ENCODE measurements at regions not wholly inside any gene's neighbourhood (a gene's known extent, or its start where the extent isn't known, plus 50 kb on each side); places are given as distances from the start of the nearest gene placed in this dataset.

DNA sequence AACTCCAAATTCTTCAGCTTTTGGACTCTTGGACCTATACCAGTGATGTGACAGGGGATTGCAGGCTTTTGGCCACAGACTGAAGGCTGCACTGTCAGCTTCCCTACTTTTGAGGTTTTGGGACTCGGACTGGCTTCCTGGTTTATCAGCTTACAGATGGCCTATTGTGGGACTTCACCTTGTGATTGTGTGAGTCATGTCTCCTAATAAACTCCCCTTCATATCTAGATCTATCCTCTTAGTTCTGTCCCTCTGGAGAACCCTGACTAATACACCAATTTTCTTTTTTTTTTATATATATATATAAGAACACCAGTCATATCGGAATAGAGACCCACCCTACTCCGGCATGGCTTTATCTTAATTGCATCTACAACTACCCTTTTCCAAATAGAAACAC is 166.8 kb downstream of the ETV1 start:
- Histone ChIP-seq H3K4me3 (ENCODE audit: low read depth, low read length) (no peak overlapping the region), H3K27me3 (ENCODE audit: control insufficient read depth, insufficient read depth, low read length) (no peaks in the 10 kb centered on the region), H3K4me1 (ENCODE audit: control insufficient read depth, insufficient read depth, low read length) (no peaks in the 10 kb centered on the region), H3K36me3 (ENCODE audit: control insufficient read depth, insufficient read depth, low read length) (no peaks in the 10 kb centered on the region), H3K27ac (ENCODE audit: low read depth, low read length) (no peak overlapping the region), H3K9me3 (ENCODE audit: control insufficient read depth, insufficient read depth, low read length) (no peaks in the 10 kb centered on the region)
- DNase-seq (ENCODE audit: low read depth in 4 of 6, low spot score in 6 of 6), result no peak
- no CpG with 5 or more reads among the region's 3 CpGs for WGBS (ENCODE audit: insufficient coverage)

DNA sequence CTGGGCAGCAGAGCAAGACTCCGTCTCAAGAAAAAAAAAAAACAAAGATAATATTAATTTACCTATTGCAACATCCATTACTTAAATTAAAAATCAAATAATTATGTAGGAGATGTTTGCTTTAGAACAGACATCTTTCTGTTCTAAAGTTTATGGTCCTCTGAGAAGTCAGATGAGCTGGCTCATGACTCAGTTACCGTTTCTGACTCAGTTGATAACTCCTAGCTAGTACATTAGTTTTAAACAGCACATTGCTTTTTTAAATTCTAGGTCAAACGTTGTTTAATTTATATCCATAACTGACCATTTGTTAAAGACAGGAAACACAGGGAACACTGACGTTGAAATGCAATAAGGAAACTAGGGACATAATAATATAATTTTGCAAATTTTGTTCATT is 162.7 kb downstream of the ETV1 start:
- no peak for DNase-seq (ENCODE audit: low read depth in 4 of 6, low spot score in 6 of 6)
- 100% methylated on average over 1 of the region's 4 CpGs for WGBS (ENCODE audit: insufficient coverage)
- Histone ChIP-seq H3K27ac (ENCODE audit: low read depth, low read length) (no peak overlapping the region), H3K27me3 (ENCODE audit: control insufficient read depth, insufficient read depth, low read length) (no peaks in the 10 kb centered on the region), H3K9me3 (ENCODE audit: control insufficient read depth, insufficient read depth, low read length) (no peaks in the 10 kb centered on the region), H3K4me3 (ENCODE audit: low read depth, low read length) (no peak overlapping the region), H3K4me1 (ENCODE audit: control insufficient read depth, insufficient read depth, low read length) (no peaks in the 10 kb centered on the region), H3K36me3 (ENCODE audit: control insufficient read depth, insufficient read depth, low read length) (no peaks in the 10 kb centered on the region)

DNA sequence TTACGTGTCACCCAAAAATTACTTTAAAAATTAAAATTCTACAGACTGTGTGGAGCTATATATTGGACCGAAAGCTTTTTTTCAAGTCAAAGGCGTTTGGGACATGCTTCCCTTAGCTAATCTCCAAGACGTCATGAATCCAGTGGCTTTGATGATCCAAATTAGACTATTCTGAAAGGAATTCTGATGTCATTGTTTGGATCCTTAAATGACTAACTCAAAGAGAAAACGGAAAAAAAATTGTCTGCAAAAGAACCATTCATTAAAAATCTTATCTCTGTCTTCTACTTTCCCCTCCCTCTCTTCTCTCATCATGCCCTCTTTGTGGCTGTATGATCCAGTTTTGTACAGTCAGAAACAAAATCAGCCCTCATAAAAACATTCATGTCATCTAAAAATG is 161.8 kb downstream of the ETV1 start:
- Histone ChIP-seq H3K4me1 (ENCODE audit: control insufficient read depth, insufficient read depth, low read length) (no peaks in the 10 kb centered on the region), H3K4me3 (ENCODE audit: low read depth, low read length) (no peak overlapping the region), H3K36me3 (ENCODE audit: control insufficient read depth, insufficient read depth, low read length) (no peaks in the 10 kb centered on the region), H3K27me3 (ENCODE audit: control insufficient read depth, insufficient read depth, low read length) (no peaks in the 10 kb centered on the region), H3K9me3 (ENCODE audit: control insufficient read depth, insufficient read depth, low read length) (no peaks in the 10 kb centered on the region), H3K27ac (ENCODE audit: low read depth, low read length) (no peak overlapping the region)
- 100% methylated on average over 1 of the region's 5 CpGs for WGBS (ENCODE audit: insufficient coverage)
- no peak for DNase-seq (ENCODE audit: low read depth in 4 of 6, low spot score in 6 of 6)

GRCh38 chr7:13829231-13829630 is 160.2 kb downstream of the ETV1 start:
- DNase-seq (ENCODE audit: low read depth in 4 of 6, low spot score in 6 of 6), result no peak
- no CpG with 5 or more reads among the region's 2 CpGs for WGBS (ENCODE audit: insufficient coverage)
- Histone ChIP-seq H3K4me3 (ENCODE audit: low read depth, low read length) (no peak overlapping the region), H3K27ac (ENCODE audit: low read depth, low read length) (no peak overlapping the region), H3K4me1 (ENCODE audit: control insufficient read depth, insufficient read depth, low read length) (no peaks in the 10 kb centered on the region), H3K9me3 (ENCODE audit: control insufficient read depth, insufficient read depth, low read length) (no peaks in the 10 kb centered on the region), H3K27me3 (ENCODE audit: control insufficient read depth, insufficient read depth, low read length) (no peaks in the 10 kb centered on the region), H3K36me3 (ENCODE audit: control insufficient read depth, insufficient read depth, low read length) (no peaks in the 10 kb centered on the region)

GRCh38 chr7:13829914-13830900 is 159.3 kb downstream of the ETV1 start:
- no peak for DNase-seq (ENCODE audit: low read depth in 4 of 6, low spot score in 6 of 6)
- Histone ChIP-seq H3K4me1 (ENCODE audit: control insufficient read depth, insufficient read depth, low read length) (no peaks in the 10 kb centered on the region), H3K4me3 (ENCODE audit: low read depth, low read length) (no peak overlapping the region), H3K27ac (ENCODE audit: low read depth, low read length) (no peak overlapping the region), H3K27me3 (ENCODE audit: control insufficient read depth, insufficient read depth, low read length) (no peaks in the 10 kb centered on the region), H3K9me3 (ENCODE audit: control insufficient read depth, insufficient read depth, low read length) (no peaks in the 10 kb centered on the region), H3K36me3 (ENCODE audit: control insufficient read depth, insufficient read depth, low read length) (no peaks in the 10 kb centered on the region)
- WGBS (ENCODE audit: insufficient coverage), result 73% methylated on average over 2 of the region's 6 CpGs

GRCh38 chr7:13832346-13832745 is 157.1 kb downstream of the ETV1 start:
- H3K36me3 ChIP-seq (ENCODE audit: control insufficient read depth, insufficient read depth, low read length), result no peaks in the 10 kb centered on the region
- no peaks in the 10 kb centered on the region for H3K4me1 ChIP-seq (ENCODE audit: control insufficient read depth, insufficient read depth, low read length)

DNA sequence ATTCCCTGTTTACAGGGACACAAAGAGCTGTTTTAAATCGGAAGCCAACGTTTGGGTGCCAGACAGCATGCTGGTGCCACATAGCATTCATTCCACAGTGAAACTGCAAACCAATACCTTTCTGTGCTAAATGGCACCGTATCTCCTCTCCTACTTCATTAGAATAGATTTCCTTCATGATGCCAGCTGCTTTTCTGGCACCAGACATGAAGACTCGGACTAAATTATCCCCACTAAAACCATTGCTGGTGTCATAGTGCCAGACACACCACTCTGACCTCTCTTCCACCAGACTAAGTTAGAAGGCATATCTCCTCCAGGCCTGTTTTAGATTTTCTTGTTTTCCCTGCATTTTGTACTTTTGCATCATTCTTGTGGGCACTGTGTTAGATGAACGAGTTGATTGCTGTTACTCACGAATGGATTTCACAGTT is 155.1 kb downstream of the ETV1 start:
- Histone ChIP-seq H3K27me3 (ENCODE audit: control insufficient read depth, insufficient read depth, low read length) (no peaks in the 10 kb centered on the region), H3K9me3 (ENCODE audit: control insufficient read depth, insufficient read depth, low read length) (no peaks in the 10 kb centered on the region), H3K27ac (ENCODE audit: low read depth, low read length) (no peak overlapping the region), H3K4me3 (ENCODE audit: low read depth, low read length) (no peak overlapping the region), H3K4me1 (ENCODE audit: control insufficient read depth, insufficient read depth, low read length) (no peaks in the 10 kb centered on the region), H3K36me3 (ENCODE audit: control insufficient read depth, insufficient read depth, low read length) (no peaks in the 10 kb centered on the region)
- WGBS (ENCODE audit: insufficient coverage), result 34% methylated on average over 4 of the region's 6 CpGs
- DNase-seq (ENCODE audit: low read depth in 4 of 6, low spot score in 6 of 6), result peak in 2 of 6 donors; percentile 18 to 45

More at GRCh38 chr7:13832346-13832745, 157.1 kb downstream of the ETV1 start:
- Histone ChIP-seq H3K4me3 (ENCODE audit: low read depth, low read length) (no peak overlapping the region), H3K27me3 (ENCODE audit: control insufficient read depth, insufficient read depth, low read length) (no peaks in the 10 kb centered on the region), H3K27ac (ENCODE audit: low read depth, low read length) (no peak overlapping the region), H3K9me3 (ENCODE audit: control insufficient read depth, insufficient read depth, low read length) (no peaks in the 10 kb centered on the region)
- DNase-seq (ENCODE audit: low read depth in 4 of 6, low spot score in 6 of 6), result no peak

GRCh38 chr7:13835442-13835841 is 154.0 kb downstream of the ETV1 start:
- H3K4me3 ChIP-seq (ENCODE audit: low read depth, low read length), result no peak overlapping the region
- H3K4me1 ChIP-seq (ENCODE audit: control insufficient read depth, insufficient read depth, low read length), result no peaks in the 10 kb centered on the region
- WGBS (ENCODE audit: insufficient coverage), result no CpG with 5 or more reads among the region's 2 CpGs
- no peaks in the 10 kb centered on the region for H3K36me3 ChIP-seq (ENCODE audit: control insufficient read depth, insufficient read depth, low read length)
- DNase-seq (ENCODE audit: low read depth in 4 of 6, low spot score in 6 of 6), result no peak
- no peaks in the 10 kb centered on the region for H3K27me3 ChIP-seq (ENCODE audit: control insufficient read depth, insufficient read depth, low read length)
- no peak overlapping the region for H3K27ac ChIP-seq (ENCODE audit: low read depth, low read length)
- H3K9me3 ChIP-seq (ENCODE audit: control insufficient read depth, insufficient read depth, low read length), result no peaks in the 10 kb centered on the region

- DNase-seq (ENCODE audit: low read depth in 4 of 6, low spot score in 6 of 6), result no peak
- Histone ChIP-seq H3K4me1 (ENCODE audit: control insufficient read depth, insufficient read depth, low read length) (no peaks in the 10 kb centered on the region), H3K27ac (ENCODE audit: low read depth, low read length) (no peak overlapping the region), H3K27me3 (ENCODE audit: control insufficient read depth, insufficient read depth, low read length) (no peaks in the 10 kb centered on the region), H3K4me3 (ENCODE audit: low read depth, low read length) (no peak overlapping the region), H3K9me3 (ENCODE audit: control insufficient read depth, insufficient read depth, low read length) (no peaks in the 10 kb centered on the region), H3K36me3 (ENCODE audit: control insufficient read depth, insufficient read depth, low read length) (no peaks in the 10 kb centered on the region)
- no CpG with 5 or more reads among the region's 1 CpG for WGBS (ENCODE audit: insufficient coverage)
These were observed 150.4 kb downstream of the ETV1 start for GRCh38 chr7:13839063-13839462.
